Uterus (tissue), 2 donors: ENCODE measurements at regions not wholly inside any gene's neighbourhood (a gene's known extent, or its start where the extent isn't known, plus 50 kb on each side); places are given as distances from the start of the nearest gene placed in this dataset.

ENCODE experiments used
- CTCF ChIP-seq, 4 experiments: fragments of 200-600 bp in 2 of 4; fragments of 450-650 bp in 2 of 4; sonication (generic) in 2 of 4; IDR thresholded peaks; one replicate each; pipeline ENCODE4 v1.5.1; 2016 to 2019; ENCODE audit warnings: antibody characterized with exemption in 4 of 4, mild to moderate bottlenecking in 2 of 4, moderate library complexity in 1 of 4
- POLR2A ChIP-seq, 2 donors: fragments of 450-650 bp; IDR thresholded peaks; one replicate each; pipeline ENCODE4 v1.6.1; 2016; ENCODE audit warnings: antibody characterized with exemption in 2 of 2, mild to moderate bottlenecking in 1 of 2, moderate library complexity in 1 of 2

- no peak for TF ChIP-seq POLR2A (IDR thresholded peaks at IDR 0.05)
- no peak for TF ChIP-seq CTCF (IDR thresholded peaks at IDR 0.05)
Measured at GRCh38 chr15:97346221-97346620, 614.3 kb upstream of the ARRDC4 start.
